Activated naive CD4-positive, alpha-beta T cell treated with anti-CD3 and anti-CD28 coated beads, Interleukin-2, amount 10 ng/mL, durations not matched to agents 7 days and 5 days (primary cell): ENCODE measurements at regions not wholly inside any gene's neighbourhood (a gene's known extent, or its start where the extent isn't known, plus 50 kb on each side); places are given as distances from the start of the nearest gene placed in this dataset.

Source experiments
- CTCF ChIA-PET: fragments of 350-600 bp; sonication (Branson Sonifier 250); formaldehyde crosslinking; loops from one replicate; lab custom pipeline; 2021; ENCODE audit warnings: antibody characterized with exemption; lab: Charles Lee
- DNase-seq: peaks from one replicate; pipeline ENCODE4 v3.0.0-alpha.2; 2020
- H3K27ac Mint-ChIP-seq: one replicate; pipeline ENCODE4 v1.8.0; 2021; ENCODE audit warnings: mild to moderate bottlenecking, moderate library complexity, mixed read lengths
- H3K27me3 Mint-ChIP-seq: one replicate; pipeline ENCODE4 v1.8.0; 2021; ENCODE audit warnings: mild to moderate bottlenecking, mixed read lengths
- H3K36me3 Mint-ChIP-seq: one replicate; pipeline ENCODE4 v1.8.0; 2021; ENCODE audit warnings: mixed read lengths
- H3K4me1 Mint-ChIP-seq: one replicate; pipeline ENCODE4 v1.8.0; 2021; ENCODE audit warnings: mixed read lengths
- H3K4me3 Mint-ChIP-seq: one replicate; pipeline ENCODE4 v1.8.0; 2021; ENCODE audit warnings: mild to moderate bottlenecking, moderate library complexity, mixed read lengths
- H3K9me3 Mint-ChIP-seq: one replicate; pipeline ENCODE4 v1.8.0; 2021; ENCODE audit warnings: mixed read lengths

- CTCF ChIA-PET: no interaction called here
- Mint-ChIP-seq H3K27me3 (no peaks in the 10 kb centered on the region), H3K36me3 (peaks cover 1% of the 10 kb centered on the region), H3K4me1 (peaks cover 3% of the 10 kb centered on the region), H3K4me3 (no peak overlapping the region), H3K27ac (no peak overlapping the region), H3K9me3 (peaks cover 2% of the 10 kb centered on the region)
- no peak for DNase-seq
Measured at GRCh38 chr1:116252271-116252670, 120.8 kb upstream of the ATP1A1 start.

- peaks cover 2% of the 10 kb centered on the region for H3K9me3 Mint-ChIP-seq
- CTCF ChIA-PET: interaction anchor here (1.1 kb wide), 1 partner anchor 114 kb away, joined by 3 read pairs; no protein-coding TSS in a partner anchor
- H3K36me3 Mint-ChIP-seq: peaks cover 1% of the 10 kb centered on the region
- DNase-seq: no peak
- H3K4me1 Mint-ChIP-seq: peaks cover 7% of the 10 kb centered on the region
- no peaks in the 10 kb centered on the region for H3K27me3 Mint-ChIP-seq
- no peak overlapping the region for H3K4me3 Mint-ChIP-seq
- H3K27ac Mint-ChIP-seq: no peak overlapping the region
Measured at GRCh38 chr1:116252785-116253184, 120.3 kb upstream of the ATP1A1 start.

DNA sequence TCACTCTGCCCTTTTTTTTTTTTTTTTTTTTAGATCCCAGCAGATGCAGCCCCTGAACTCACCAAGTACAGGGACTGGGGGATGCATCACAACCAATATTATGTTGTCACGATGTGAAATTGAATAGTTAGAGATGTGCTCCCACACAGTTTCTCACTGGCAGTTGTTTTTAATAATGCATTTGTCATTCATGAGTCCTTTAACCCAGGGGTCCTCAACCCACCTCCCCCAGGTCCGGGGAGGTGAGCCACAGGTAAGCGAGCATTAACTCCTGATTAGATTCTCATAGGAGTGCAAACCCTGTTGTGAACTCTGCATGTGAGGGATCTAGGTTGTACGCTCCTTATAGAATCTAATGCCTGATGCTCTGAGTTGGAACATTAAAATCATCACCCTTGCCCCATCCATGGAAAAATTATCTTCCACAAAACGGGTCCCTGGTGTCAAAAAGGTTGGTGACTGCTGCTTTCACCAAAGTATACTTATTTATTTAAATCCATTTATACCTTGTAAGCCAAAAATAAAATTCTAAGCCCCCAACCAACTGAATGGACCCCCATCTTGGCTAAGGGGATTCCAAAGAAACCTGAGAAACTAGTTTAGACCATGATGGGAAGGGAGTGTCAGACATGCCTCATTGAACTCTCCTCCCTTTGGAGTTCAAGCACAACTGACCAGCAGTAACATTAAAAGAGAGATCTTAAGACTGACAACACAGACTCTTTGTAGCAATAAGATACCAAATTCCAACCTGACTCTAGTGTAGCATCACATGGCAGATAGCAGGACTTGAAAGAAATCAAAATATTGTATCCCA, 119.3 kb upstream of the ATP1A1 start:
- Mint-ChIP-seq H3K4me3 (no peak overlapping the region), H3K36me3 (peaks cover 1% of the 10 kb centered on the region), H3K4me1 (peaks cover 12% of the 10 kb centered on the region), H3K27me3 (no peaks in the 10 kb centered on the region), H3K27ac (no peak overlapping the region), H3K9me3 (peaks cover 2% of the 10 kb centered on the region)
- CTCF ChIA-PET: interaction anchor here (1.1 to 1.6 kb wide), 2 partner anchors 85 to 115 kb away, joined by 3 read pairs; no protein-coding TSS in a partner anchor
- DNase-seq: no peak

- H3K9me3 Mint-ChIP-seq: peaks cover 2% of the 10 kb centered on the region
- H3K4me3 Mint-ChIP-seq: no peak overlapping the region
- CTCF ChIA-PET: interaction anchor here (1.6 kb wide), 1 partner anchor 86 kb away, joined by 3 read pairs; no protein-coding TSS in a partner anchor
- peaks cover 1% of the 10 kb centered on the region for H3K36me3 Mint-ChIP-seq
- H3K27me3 Mint-ChIP-seq: no peaks in the 10 kb centered on the region
- DNase-seq: no peak
- no peak overlapping the region for H3K27ac Mint-ChIP-seq
- peaks cover 19% of the 10 kb centered on the region for H3K4me1 Mint-ChIP-seq
Measured at GRCh38 chr1:116254776-116255175, 118.3 kb upstream of the ATP1A1 start.

- peaks cover 1% of the 10 kb centered on the region for H3K9me3 Mint-ChIP-seq
- H3K36me3 Mint-ChIP-seq: peaks cover under 1% of the 10 kb centered on the region
- CTCF ChIA-PET: interaction anchor here (0.9 to 1.6 kb wide), 2 partner anchors 87 to 230 kb away, joined by 3 read pairs; no protein-coding TSS in a partner anchor
- H3K27me3 Mint-ChIP-seq: no peaks in the 10 kb centered on the region
- no peak overlapping the region for H3K4me3 Mint-ChIP-seq
- H3K27ac Mint-ChIP-seq: no peak overlapping the region
- DNase-seq: no peak
- peaks cover 20% of the 10 kb centered on the region for H3K4me1 Mint-ChIP-seq
Measured at GRCh38 chr1:116255486-116256285, 117.4 kb upstream of the ATP1A1 start.

DNA sequence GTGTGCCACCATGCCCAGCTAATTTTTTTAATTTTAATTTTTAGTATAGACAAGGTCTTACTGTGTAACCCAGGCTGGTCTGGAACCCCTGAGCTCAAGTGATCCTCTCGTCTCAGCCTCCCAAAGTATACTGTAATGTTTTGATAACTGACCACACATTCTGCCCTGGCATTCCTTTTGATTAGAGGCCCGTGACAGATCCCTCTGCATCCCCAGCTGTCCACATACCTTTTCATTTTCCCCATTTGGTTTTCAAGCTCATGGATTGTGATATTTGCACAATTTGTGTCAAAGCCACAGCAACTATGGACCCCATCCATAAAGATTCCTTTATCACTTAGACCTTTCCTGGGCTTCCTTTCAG, 116.8 kb upstream of the ATP1A1 start:
- CTCF ChIA-PET: no interaction called here
- no peaks in the 10 kb centered on the region for H3K9me3 Mint-ChIP-seq
- H3K27ac Mint-ChIP-seq: no peak overlapping the region
- no peak overlapping the region for H3K4me3 Mint-ChIP-seq
- no peaks in the 10 kb centered on the region for H3K36me3 Mint-ChIP-seq
- no peak for DNase-seq
- peaks cover 20% of the 10 kb centered on the region for H3K4me1 Mint-ChIP-seq
- H3K27me3 Mint-ChIP-seq: no peaks in the 10 kb centered on the region

DNA sequence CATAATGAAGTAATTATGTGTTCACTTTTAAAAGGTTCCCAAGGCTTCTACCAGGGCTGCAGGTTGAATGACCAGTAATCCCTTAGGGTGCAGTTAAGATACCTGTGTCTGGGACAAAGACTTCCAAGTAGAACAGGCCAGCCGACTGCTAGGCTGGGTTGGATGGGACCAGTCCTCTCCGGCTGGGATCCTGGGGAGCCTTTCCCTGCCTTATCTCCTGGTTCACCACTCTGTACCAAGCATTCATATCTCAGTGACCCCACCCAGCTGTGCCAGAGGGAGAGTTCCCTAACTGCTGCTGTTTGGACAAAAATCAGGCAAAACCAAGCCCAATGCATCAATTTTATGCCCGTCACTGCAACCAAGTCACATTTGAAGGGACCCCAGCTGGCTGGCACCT, 116.2 kb upstream of the ATP1A1 start:
- DNase-seq: no peak
- H3K36me3 Mint-ChIP-seq: no peaks in the 10 kb centered on the region
- no peak overlapping the region for H3K4me3 Mint-ChIP-seq
- H3K27ac Mint-ChIP-seq: no peak overlapping the region
- H3K27me3 Mint-ChIP-seq: no peaks in the 10 kb centered on the region
- H3K4me1 Mint-ChIP-seq: peaks cover 23% of the 10 kb centered on the region
- CTCF ChIA-PET: no interaction called here
- H3K9me3 Mint-ChIP-seq: no peaks in the 10 kb centered on the region

- Mint-ChIP-seq H3K36me3 (no peaks in the 10 kb centered on the region), H3K4me3 (no peak overlapping the region), H3K9me3 (no peaks in the 10 kb centered on the region), H3K4me1 (peaks cover 25% of the 10 kb centered on the region), H3K27ac (no peak overlapping the region), H3K27me3 (no peaks in the 10 kb centered on the region)
- DNase-seq: peak; percentile 28
- CTCF ChIA-PET: no interaction called here
Measured at GRCh38 chr1:116257341-116257767, 115.7 kb upstream of the ATP1A1 start.

DNA sequence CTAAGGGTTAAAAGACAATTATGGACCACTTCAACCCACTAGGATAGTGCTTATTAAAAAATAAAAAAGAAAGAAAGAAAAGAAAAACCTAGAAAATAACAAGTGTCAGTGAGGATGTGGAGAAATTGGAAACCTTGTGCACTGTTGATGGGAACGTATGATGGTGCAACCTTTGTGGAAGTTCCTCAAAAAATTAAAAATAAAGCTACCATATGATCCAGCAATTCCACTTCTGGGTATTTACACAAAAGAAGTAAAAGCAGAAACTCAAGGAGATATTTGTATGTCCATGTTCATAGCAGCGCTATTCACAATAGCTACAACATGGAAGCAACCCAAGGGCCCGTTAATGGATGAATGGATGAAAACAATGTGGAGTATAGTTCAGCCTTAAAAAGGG, 115.2 kb upstream of the ATP1A1 start:
- H3K4me1 Mint-ChIP-seq: peaks cover 29% of the 10 kb centered on the region
- CTCF ChIA-PET: no interaction called here
- H3K27me3 Mint-ChIP-seq: no peaks in the 10 kb centered on the region
- no peak for DNase-seq
- H3K4me3 Mint-ChIP-seq: no peak overlapping the region
- H3K27ac Mint-ChIP-seq: no peak overlapping the region
- H3K36me3 Mint-ChIP-seq: no peaks in the 10 kb centered on the region
- no peaks in the 10 kb centered on the region for H3K9me3 Mint-ChIP-seq

GRCh38 chr1:116258668-116259419, 114.2 kb upstream of the ATP1A1 start:
- Mint-ChIP-seq H3K4me3 (no peak overlapping the region), H3K9me3 (no peaks in the 10 kb centered on the region), H3K27ac (no peak overlapping the region), H3K4me1 (peaks cover 30% of the 10 kb centered on the region), H3K36me3 (no peaks in the 10 kb centered on the region), H3K27me3 (no peaks in the 10 kb centered on the region)
- CTCF ChIA-PET: no interaction called here
- DNase-seq: no peak

DNA sequence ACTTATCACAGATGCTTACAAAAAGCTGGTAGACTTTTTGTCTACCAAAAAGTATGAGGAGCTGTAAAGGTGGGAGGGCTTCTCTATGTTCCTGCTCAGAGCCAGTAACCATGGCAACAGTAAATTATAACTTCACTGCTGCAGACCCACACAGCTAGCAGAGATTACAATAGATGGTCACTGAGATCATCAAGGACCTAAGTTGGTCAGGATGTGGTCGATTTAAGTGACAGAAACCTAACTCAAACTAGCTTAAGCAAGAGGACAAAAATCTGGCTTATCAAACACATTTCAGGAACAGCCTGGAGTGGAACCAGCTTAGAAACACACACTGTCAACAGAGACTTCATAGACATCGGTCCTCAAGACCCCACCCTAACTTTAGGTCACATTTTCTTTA, 113.4 kb upstream of the ATP1A1 start:
- no peaks in the 10 kb centered on the region for H3K9me3 Mint-ChIP-seq
- no peak for DNase-seq
- H3K27ac Mint-ChIP-seq: no peak overlapping the region
- H3K36me3 Mint-ChIP-seq: no peaks in the 10 kb centered on the region
- CTCF ChIA-PET: no interaction called here
- H3K4me1 Mint-ChIP-seq: peaks cover 30% of the 10 kb centered on the region
- no peak overlapping the region for H3K4me3 Mint-ChIP-seq
- no peaks in the 10 kb centered on the region for H3K27me3 Mint-ChIP-seq

GRCh38 chr1:116260115-116260514, 112.9 kb upstream of the ATP1A1 start:
- no peak overlapping the region for H3K27ac Mint-ChIP-seq
- no peaks in the 10 kb centered on the region for H3K27me3 Mint-ChIP-seq
- no peaks in the 10 kb centered on the region for H3K9me3 Mint-ChIP-seq
- no peak for DNase-seq
- H3K4me3 Mint-ChIP-seq: no peak overlapping the region
- H3K4me1 Mint-ChIP-seq: peaks cover 30% of the 10 kb centered on the region
- CTCF ChIA-PET: interaction anchor here (0.6 kb wide), 1 partner anchor 22 kb away, joined by 3 read pairs; no protein-coding TSS in a partner anchor
- H3K36me3 Mint-ChIP-seq: no peaks in the 10 kb centered on the region

GRCh38 chr1:116260621-116261020, 112.4 kb upstream of the ATP1A1 start:
- Mint-ChIP-seq H3K9me3 (no peaks in the 10 kb centered on the region), H3K4me1 (peaks cover 30% of the 10 kb centered on the region), H3K27me3 (no peaks in the 10 kb centered on the region), H3K27ac (no peak overlapping the region), H3K36me3 (no peaks in the 10 kb centered on the region), H3K4me3 (no peak overlapping the region)
- DNase-seq: no peak
- CTCF ChIA-PET: interaction anchor here (0.6 kb wide), 2 partner anchors 22 to 150 kb away, joined by 3 read pairs; no protein-coding TSS in a partner anchor

- DNase-seq: no peak
- H3K4me1 Mint-ChIP-seq: peaks cover 29% of the 10 kb centered on the region
- H3K27me3 Mint-ChIP-seq: no peaks in the 10 kb centered on the region
- H3K27ac Mint-ChIP-seq: no peak overlapping the region
- H3K4me3 Mint-ChIP-seq: no peak overlapping the region
- H3K9me3 Mint-ChIP-seq: no peaks in the 10 kb centered on the region
- H3K36me3 Mint-ChIP-seq: no peaks in the 10 kb centered on the region
- CTCF ChIA-PET: no interaction called here
Measured at GRCh38 chr1:116261227-116261626, 111.8 kb upstream of the ATP1A1 start.
